Thyroid gland (tissue), 4 donors: ENCODE measurements at regions not wholly inside any gene's neighbourhood (a gene's known extent, or its start where the extent isn't known, plus 50 kb on each side); places are given as distances from the start of the nearest gene placed in this dataset.

Source experiments
- DNase-seq, 2 donors: peaks; one replicate each; pipeline ENCODE4 v3.0.0-alpha.2; 2019
- H3K27ac ChIP-seq, 3 donors: fragments of 200-600 bp; sonication (generic); 1 replicate in 2 of 3; 2 replicates in 1 of 3; pipeline ENCODE4 v1.5.1; 2016 to 2019; ENCODE audit warnings: mild to moderate bottlenecking in 1 of 3, moderate library complexity in 1 of 3
- H3K27me3 ChIP-seq: fragments of 200-600 bp; sonication (generic); one replicate; pipeline ENCODE4 v1.5.1; 2019
- H3K36me3 ChIP-seq, 2 donors: fragments of 200-600 bp; sonication (generic); one replicate each; pipeline ENCODE4 v1.5.1; 2016 to 2019
- H3K4me1 ChIP-seq, 2 donors: fragments of 200-600 bp; sonication (generic); one replicate each; pipeline ENCODE4 v1.5.1; 2017 to 2019
- H3K4me3 ChIP-seq, 3 donors: fragments of 200-600 bp; sonication (generic); replicated peaks in 1 of 3; 1 replicate in 2 of 3; 2 replicates in 1 of 3; pipeline ENCODE4 v1.5.1; 2016; ENCODE audit warnings: mild to moderate bottlenecking in 1 of 3
- H3K9me3 ChIP-seq: fragments of 200-600 bp; sonication (generic); one replicate; pipeline ENCODE4 v1.5.1; 2017
- CTCF ChIP-seq, 6 experiments: fragments of 200-600 bp in 3 of 6; fragments of 450-650 bp in 3 of 6; sonication (generic) in 3 of 6; IDR thresholded peaks; one replicate each; pipeline ENCODE4 v1.5.1; 2016 to 2019; ENCODE audit warnings: antibody characterized with exemption in 6 of 6, mild to moderate bottlenecking in 2 of 6, inconsistent platforms in 1 of 6, moderate library complexity in 1 of 6
- POLR2A ChIP-seq, 2 donors: fragments of 450-650 bp; IDR thresholded peaks; one replicate each; pipeline ENCODE4 v1.6.1; 2017; ENCODE audit warnings: antibody characterized with exemption in 2 of 2, mild to moderate bottlenecking in 2 of 2, moderate library complexity in 1 of 2
- WGBS, 2 donors: methylation state at CpG; one replicate each; pipeline ENCODE4 v1.1.5; 2017; 5-methylcytosine and 5-hydroxymethylcytosine counted together
- intact Hi-C: fragments of 100-400 bp; cut with DNase I; formaldehyde crosslinking; loops from one replicate; pipeline ENCODE4 v1.15.1; 2023

GRCh38 chr15:55003965-55004873 lies 192.5 kb downstream of the RSL24D1 start:
- Histone ChIP-seq H3K9me3 (no peaks in the 10 kb centered on the region), H3K27me3 (no peaks in the 10 kb centered on the region), H3K27ac (no peak overlapping the region), H3K4me3 (no peak overlapping the region), H3K4me1 (no peaks in the 10 kb centered on the region), H3K36me3 (no peaks in the 10 kb centered on the region)
- intact Hi-C loops, result no loop called here
- TF ChIP-seq CTCF (IDR thresholded peaks at IDR 0.05) (no peak), POLR2A (IDR thresholded peaks at IDR 0.05) (no peak)
- DNase-seq, result no peak
- WGBS, 2 donors, result 63 to 65% methylated on average over 9 of the region's 9 CpGs

GRCh38 chr15:54998661-54999060 lies 198.1 kb downstream of the RSL24D1 start:
- no peaks in the 10 kb centered on the region for H3K27me3 ChIP-seq
- DNase-seq, result no peak
- H3K36me3 ChIP-seq, result no peaks in the 10 kb centered on the region
- TF ChIP-seq POLR2A (IDR thresholded peaks at IDR 0.05), result no peak
- TF ChIP-seq CTCF (IDR thresholded peaks at IDR 0.05), result no peak
- no peak overlapping the region for H3K4me3 ChIP-seq
- no peak overlapping the region for H3K27ac ChIP-seq
- 94 to 95% methylated on average over 1 of the region's 1 CpG for WGBS, 2 donors
- H3K4me1 ChIP-seq, result no peaks in the 10 kb centered on the region
- no peaks in the 10 kb centered on the region for H3K9me3 ChIP-seq
- intact Hi-C loops, result no loop called here

GRCh38 chr15:54990793-54991192 lies 205.9 kb downstream of the RSL24D1 start:
- TF ChIP-seq CTCF (IDR thresholded peaks at IDR 0.05) (no peak), POLR2A (IDR thresholded peaks at IDR 0.05) (no peak)
- 74 to 92% methylated on average over 3 to 5 of the region's 7 CpGs for WGBS, 2 donors

GRCh38 chr15:54987881-54988280 lies 208.9 kb downstream of the RSL24D1 start:
- TF ChIP-seq POLR2A (IDR thresholded peaks at IDR 0.05) (no peak), CTCF (IDR thresholded peaks at IDR 0.05) (no peak)
- Histone ChIP-seq H3K4me1 (no peaks in the 10 kb centered on the region), H3K27me3 (no peaks in the 10 kb centered on the region), H3K27ac (no peak overlapping the region), H3K4me3 (no peak overlapping the region), H3K9me3 (no peaks in the 10 kb centered on the region), H3K36me3 (no peaks in the 10 kb centered on the region)
- 85 to 97% methylated on average over 3 of the region's 3 CpGs for WGBS, 2 donors
- intact Hi-C loops, result no loop called here
- DNase-seq, result no peak

More at GRCh38 chr15:54990793-54991192, 205.9 kb downstream of the RSL24D1 start:
- Histone ChIP-seq H3K27ac (no peak overlapping the region), H3K4me1 (no peaks in the 10 kb centered on the region), H3K4me3 (no peak overlapping the region), H3K27me3 (no peaks in the 10 kb centered on the region), H3K9me3 (no peaks in the 10 kb centered on the region), H3K36me3 (no peaks in the 10 kb centered on the region)
- intact Hi-C loops, result no loop called here
- no peak for DNase-seq

- intact Hi-C loops, result no loop called here
- H3K4me3 ChIP-seq, result no peak overlapping the region
- no peaks in the 10 kb centered on the region for H3K27me3 ChIP-seq
- no peak for DNase-seq
- TF ChIP-seq CTCF (IDR thresholded peaks at IDR 0.05) (no peak), POLR2A (IDR thresholded peaks at IDR 0.05) (no peak)
- no peak overlapping the region for H3K27ac ChIP-seq
- H3K4me1 ChIP-seq, result no peaks in the 10 kb centered on the region
- 66 to 70% methylated on average over 4 of the region's 4 CpGs for WGBS, 2 donors
- H3K9me3 ChIP-seq, result no peaks in the 10 kb centered on the region
- H3K36me3 ChIP-seq, result no peaks in the 10 kb centered on the region
Observed at GRCh38 chr15:54979964-54980363, 216.8 kb downstream of the RSL24D1 start.
